Fibroblast of villous mesenchyme (primary cell): ENCODE measurements at regions not wholly inside any gene's neighbourhood (a gene's known extent, or its start where the extent isn't known, plus 50 kb on each side); places are given as distances from the start of the nearest gene placed in this dataset.

ENCODE experiments used
- DNase-seq: peaks from one replicate; pipeline ENCODE4 v3.0.0-alpha.2; 2010; ENCODE audit warnings: low read depth
- H3K4me3 ChIP-seq: 2 replicates; pipeline ENCODE4 v1.5.1; 2011; ENCODE audit warnings: low read depth, mild to moderate bottlenecking, low read length
- TF ChIP-seq, protein P1 (sequence below): IDR thresholded peaks from 2 replicates; pipeline ENCODE4 v1.5.1; 2012; ENCODE audit warnings: low read depth, mild to moderate bottlenecking, low read length; ENCODE audit not compliant: insufficient read depth

GRCh38 chr14:41285186-41285748, 321.4 kb upstream of the LRFN5 start:
- TF ChIP-seq, protein P1, sequence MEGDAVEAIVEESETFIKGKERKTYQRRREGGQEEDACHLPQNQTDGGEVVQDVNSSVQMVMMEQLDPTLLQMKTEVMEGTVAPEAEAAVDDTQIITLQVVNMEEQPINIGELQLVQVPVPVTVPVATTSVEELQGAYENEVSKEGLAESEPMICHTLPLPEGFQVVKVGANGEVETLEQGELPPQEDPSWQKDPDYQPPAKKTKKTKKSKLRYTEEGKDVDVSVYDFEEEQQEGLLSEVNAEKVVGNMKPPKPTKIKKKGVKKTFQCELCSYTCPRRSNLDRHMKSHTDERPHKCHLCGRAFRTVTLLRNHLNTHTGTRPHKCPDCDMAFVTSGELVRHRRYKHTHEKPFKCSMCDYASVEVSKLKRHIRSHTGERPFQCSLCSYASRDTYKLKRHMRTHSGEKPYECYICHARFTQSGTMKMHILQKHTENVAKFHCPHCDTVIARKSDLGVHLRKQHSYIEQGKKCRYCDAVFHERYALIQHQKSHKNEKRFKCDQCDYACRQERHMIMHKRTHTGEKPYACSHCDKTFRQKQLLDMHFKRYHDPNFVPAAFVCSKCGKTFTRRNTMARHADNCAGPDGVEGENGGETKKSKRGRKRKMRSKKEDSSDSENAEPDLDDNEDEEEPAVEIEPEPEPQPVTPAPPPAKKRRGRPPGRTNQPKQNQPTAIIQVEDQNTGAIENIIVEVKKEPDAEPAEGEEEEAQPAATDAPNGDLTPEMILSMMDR, result no peak
- peak; percentile 25 for DNase-seq
- H3K4me3 ChIP-seq, result no peak overlapping the region

GRCh38 chr14:41280745-41281144, 325.9 kb upstream of the LRFN5 start:
- no peak overlapping the region for H3K4me3 ChIP-seq
- TF ChIP-seq, protein P1, result peak; percentile 25
- peak; percentile 1 for DNase-seq

DNA sequence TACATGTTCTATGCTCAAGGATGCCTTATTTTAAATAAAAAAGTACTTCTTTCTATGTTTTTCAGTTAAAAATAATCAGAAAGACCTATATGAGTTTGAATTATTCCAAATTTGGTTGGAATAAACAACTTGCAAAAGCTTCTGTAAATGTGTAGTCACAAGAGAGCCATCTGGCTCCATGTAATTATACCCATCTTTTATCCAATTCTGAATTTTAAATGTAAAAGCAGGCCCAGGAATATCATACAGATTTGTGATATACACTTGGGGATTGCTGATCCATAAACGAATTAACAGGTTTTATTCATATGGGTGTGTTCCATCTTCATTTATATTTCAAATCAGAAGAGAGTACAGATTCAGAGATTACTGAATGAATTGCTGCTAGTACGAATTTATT, 329.2 kb upstream of the LRFN5 start:
- TF ChIP-seq, protein P1, result no peak
- no peak for DNase-seq
- no peak overlapping the region for H3K4me3 ChIP-seq

DNA sequence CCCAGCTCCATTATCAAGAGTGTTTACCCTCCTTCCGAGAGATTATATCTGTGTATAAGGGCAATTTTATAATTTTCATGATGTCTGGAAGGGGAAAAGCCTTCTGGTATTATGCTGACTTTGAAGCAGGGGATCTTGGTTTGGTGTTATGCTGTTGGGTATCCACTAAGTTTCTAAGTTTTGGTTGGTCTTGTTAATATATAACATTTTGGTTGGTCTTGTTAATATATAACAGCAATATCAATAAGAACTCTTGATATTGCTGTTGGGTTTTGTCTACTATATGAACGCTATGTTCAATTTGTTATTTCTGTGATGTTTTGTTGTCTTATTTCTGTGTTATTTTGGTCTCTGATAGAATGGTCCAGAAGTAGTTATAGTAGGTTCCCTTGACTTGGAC, 349.2 kb upstream of the LRFN5 start:
- DNase-seq, result no peak
- no peak overlapping the region for H3K4me3 ChIP-seq
- TF ChIP-seq, protein P1, result no peak

DNA sequence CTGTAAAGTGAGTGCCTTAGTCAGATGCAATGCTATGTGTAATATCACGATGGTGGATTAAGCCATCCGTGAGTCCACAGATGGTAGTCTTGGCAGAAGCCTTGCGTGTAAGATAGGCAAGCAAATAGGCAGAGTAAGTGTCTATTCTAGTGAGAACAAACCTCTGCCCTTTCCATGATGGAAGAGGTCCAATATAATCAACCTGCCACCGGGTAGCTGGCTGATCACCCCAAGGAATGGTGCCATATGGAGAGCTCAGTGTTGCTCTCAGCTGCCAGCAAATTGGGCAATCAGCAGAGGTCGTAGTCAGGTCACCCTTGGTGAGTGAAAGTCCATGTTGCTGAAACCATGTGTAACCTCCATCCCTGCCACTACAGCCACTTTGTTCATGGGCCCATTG, 371.2 kb upstream of the LRFN5 start:
- DNase-seq, result no peak
- TF ChIP-seq, protein P1, result no peak
- H3K4me3 ChIP-seq, result no peak overlapping the region

- DNase-seq, result no peak
- no peak overlapping the region for H3K4me3 ChIP-seq
- TF ChIP-seq, protein P1, result no peak
These were observed 376.0 kb upstream of the LRFN5 start for GRCh38 chr14:41230683-41231082.

DNA sequence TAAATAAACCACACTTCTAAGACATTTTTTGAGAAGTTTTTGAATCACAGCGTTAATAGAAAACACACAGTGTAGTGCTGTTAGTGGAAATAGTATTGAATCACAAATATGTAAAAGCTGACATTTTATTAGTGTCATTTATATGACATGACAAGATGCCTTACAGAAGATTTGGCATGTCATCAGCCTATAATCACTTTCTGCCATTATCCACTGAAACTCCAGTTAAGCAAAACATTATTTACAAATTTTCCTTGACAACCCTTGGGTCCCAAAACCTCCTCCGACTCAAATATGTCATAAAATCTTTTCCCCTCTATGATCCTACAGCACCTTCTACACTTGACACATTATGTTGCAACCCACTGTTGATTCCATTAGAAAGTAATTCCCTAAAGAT, 376.9 kb upstream of the LRFN5 start:
- TF ChIP-seq, protein P1, result no peak
- DNase-seq, result no peak
- H3K4me3 ChIP-seq, result no peak overlapping the region
